ENCODE measurements at regions not wholly inside any gene's neighbourhood (a gene's known extent, or its start where the extent isn't known, plus 50 kb on each side); places are given as distances from the start of the nearest gene placed in this dataset.

- TF ChIP-seq CTCF (IDR thresholded peaks at IDR 0.05) (no peak), ZFX (IDR thresholded peaks at IDR 0.05; ENCODE audit: borderline replicate concordance) (no peak)
These were observed 1392.9 kb downstream of the BRINP3 start for GRCh38 chr1:189084811-189085210.

Data from 22Rv1 (cell line).